ENCODE measurements at regions not wholly inside any gene's neighbourhood (a gene's known extent, or its start where the extent isn't known, plus 50 kb on each side); places are given as distances from the start of the nearest gene placed in this dataset.
"Not testable (repeated sequence)": the region's sequence is repeated elsewhere in the genome, so short reads cannot be mapped to it uniquely, and the experiment has no call there.

GRCh38 chr3:191728186-191728585 lies 267.2 kb downstream of the PYDC2 start:
- no peak for TF ChIP-seq CTCF (IDR thresholded peaks at IDR 0.05; ENCODE audit: control extremely low read depth, extremely low read depth)
- no peak for ATAC-seq (ENCODE audit: insufficient read depth, low FRiP score)

GRCh38 chr3:191737742-191738141 lies 276.8 kb downstream of the PYDC2 start:
- no peaks in the 10 kb centered on the region for H3K4me1 ChIP-seq (ENCODE audit: control insufficient read depth in 5 of 5, insufficient read depth in 5 of 5, low read length in 5 of 5)
- no peak overlapping the region for H3K9ac ChIP-seq (ENCODE audit: insufficient read depth in 1 of 2, low read length in 2 of 2)
- DNase-seq = no peak
- 41 to 58% methylated on average over 1 of the region's 1 CpG for WGBS, 2 donors
- ATAC-seq (ENCODE audit: insufficient read depth, low FRiP score) = no peak
- H3K36me3 ChIP-seq (ENCODE audit: control insufficient read depth in 4 of 4, insufficient read depth in 4 of 4, low read length in 4 of 4) = no peaks in the 10 kb centered on the region
- H3K9me3 ChIP-seq (ENCODE audit: control insufficient read depth in 4 of 4, insufficient read depth in 3 of 4, low read length in 3 of 4) = peaks cover 0 to 11% (median 5%) of the 10 kb centered on the region in 4 donors
- no peak overlapping the region for H3K4me3 ChIP-seq
- TF ChIP-seq CTCF (IDR thresholded peaks at IDR 0.05; ENCODE audit: control extremely low read depth, extremely low read depth) = no peak
- no peaks in the 10 kb centered on the region for H3K27me3 ChIP-seq (ENCODE audit: control insufficient read depth in 3 of 3, insufficient read depth in 3 of 3, low read length in 2 of 3)
- H3K27ac ChIP-seq (ENCODE audit: low read depth in 1 of 2, low read length in 1 of 2) = no peak overlapping the region

More at GRCh38 chr3:191728186-191728585, 267.2 kb downstream of the PYDC2 start:
- DNase-seq = no peak
- Histone ChIP-seq H3K4me1 (ENCODE audit: control insufficient read depth in 5 of 5, insufficient read depth in 5 of 5, low read length in 5 of 5) (no peaks in the 10 kb centered on the region), H3K4me3 (no peak overlapping the region), H3K27ac (ENCODE audit: low read depth in 1 of 2, low read length in 1 of 2) (no peak overlapping the region), H3K27me3 (ENCODE audit: control insufficient read depth in 3 of 3, insufficient read depth in 3 of 3, low read length in 2 of 3) (no peaks in the 10 kb centered on the region), H3K9me3 (ENCODE audit: control insufficient read depth in 4 of 4, insufficient read depth in 3 of 4, low read length in 3 of 4) (no peaks in the 10 kb centered on the region), H3K9ac (ENCODE audit: insufficient read depth in 1 of 2, low read length in 2 of 2) (no peak overlapping the region), H3K36me3 (ENCODE audit: control insufficient read depth in 4 of 4, insufficient read depth in 4 of 4, low read length in 4 of 4) (no peaks in the 10 kb centered on the region)
- 89 to 93% methylated on average over 1 of the region's 1 CpG for WGBS, 2 donors

- Histone ChIP-seq H3K9me3 (ENCODE audit: control insufficient read depth in 4 of 4, insufficient read depth in 3 of 4, low read length in 3 of 4) (peaks cover 0 to 11% (median 5%) of the 10 kb centered on the region in 4 donors), H3K27ac (ENCODE audit: low read depth in 1 of 2, low read length in 1 of 2) (no peak overlapping the region), H3K4me1 (ENCODE audit: control insufficient read depth in 5 of 5, insufficient read depth in 5 of 5, low read length in 5 of 5) (no peaks in the 10 kb centered on the region), H3K36me3 (ENCODE audit: control insufficient read depth in 4 of 4, insufficient read depth in 4 of 4, low read length in 4 of 4) (no peaks in the 10 kb centered on the region), H3K4me3 (no peak overlapping the region), H3K27me3 (ENCODE audit: control insufficient read depth in 3 of 3, insufficient read depth in 3 of 3, low read length in 2 of 3) (no peaks in the 10 kb centered on the region), H3K9ac (ENCODE audit: insufficient read depth in 1 of 2, low read length in 2 of 2) (no peak overlapping the region)
- ATAC-seq (ENCODE audit: insufficient read depth, low FRiP score) = no peak
- DNase-seq = no peak
- TF ChIP-seq CTCF (IDR thresholded peaks at IDR 0.05; ENCODE audit: control extremely low read depth, extremely low read depth) = no peak
- WGBS, 2 donors = 55 to 76% methylated on average over 2 of the region's 2 CpGs
These were observed 279.7 kb downstream of the PYDC2 start for GRCh38 chr3:191740712-191741111.

- DNase-seq; H3K9me3 ChIP-seq (ENCODE audit: control insufficient read depth in 4 of 4, insufficient read depth in 3 of 4, low read length in 3 of 4); H3K27me3 ChIP-seq (ENCODE audit: control insufficient read depth in 3 of 3, insufficient read depth in 3 of 3, low read length in 2 of 3); ATAC-seq (ENCODE audit: insufficient read depth, low FRiP score); H3K4me3 ChIP-seq; H3K36me3 ChIP-seq (ENCODE audit: control insufficient read depth in 4 of 4, insufficient read depth in 4 of 4, low read length in 4 of 4); H3K4me1 ChIP-seq (ENCODE audit: control insufficient read depth in 5 of 5, insufficient read depth in 5 of 5, low read length in 5 of 5); H3K9ac ChIP-seq (ENCODE audit: insufficient read depth in 1 of 2, low read length in 2 of 2); H3K27ac ChIP-seq (ENCODE audit: low read depth in 1 of 2, low read length in 1 of 2): not testable (repeated sequence)
- WGBS, 2 donors = 84 to 88% methylated on average over 1 of the region's 1 CpG
These were observed 280.9 kb downstream of the PYDC2 start for GRCh38 chr3:191741847-191742350.
